Head of caudate nucleus (tissue), 42 donors: ENCODE measurements at regions not wholly inside any gene's neighbourhood (a gene's known extent, or its start where the extent isn't known, plus 50 kb on each side); places are given as distances from the start of the nearest gene placed in this dataset.
"Not testable (repeated sequence)": the region's sequence is repeated elsewhere in the genome, so short reads cannot be mapped to it uniquely, and the experiment has no call there.

Experiments
- DNase-seq, 42 donors: peaks; one replicate each; pipeline versions ENCODE4 v3.0.0 to v3.0.0-alpha.2; 2020 to 2021; ENCODE audit warnings: mixed read lengths in 7 of 42
- intact Hi-C: fragments of 100-400 bp; cut with DNase I; formaldehyde crosslinking; loops from one replicate; pipeline ENCODE4 v1.15.0; 2022

- intact Hi-C loops, result loop anchor here (10.0 kb wide), 1 partner anchor 372 kb away; the partner anchor contains the start of gene SALL1
- no peak for DNase-seq
Observed at GRCh38 chr16:51526621-51527020, 375.6 kb upstream of the SALL1 start.

GRCh38 chr16:51524555-51525373 is 373.7 kb upstream of the SALL1 start:
- peak in 35 of 42 donors; percentile 9 to 72 (median 38) for DNase-seq
- intact Hi-C loops, result loop anchor here (10.0 kb wide), 1 partner anchor 370 kb away; the partner anchor contains the start of gene SALL1

DNA sequence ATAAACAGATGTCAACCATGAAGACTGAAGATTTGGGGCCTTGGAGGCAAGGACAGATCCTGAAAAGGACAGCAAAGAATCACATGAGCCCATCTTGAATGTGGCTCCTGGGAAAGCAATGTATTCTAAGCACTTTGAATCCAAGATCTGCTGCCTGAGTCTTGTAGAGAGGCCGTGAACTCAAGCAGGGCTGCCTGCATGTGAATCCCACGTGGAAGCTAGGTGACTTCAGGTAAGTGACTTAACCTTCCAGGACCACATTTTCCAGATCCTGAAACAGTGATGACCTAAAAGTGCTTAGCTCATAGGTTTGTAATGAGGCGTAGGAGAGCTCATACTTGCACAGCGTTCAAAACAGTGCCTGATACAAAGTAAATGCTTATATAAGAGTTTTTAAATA is 373.0 kb upstream of the SALL1 start:
- no peak for DNase-seq
- intact Hi-C loops, result loop anchor here (10.0 kb wide), 1 partner anchor 369 kb away; the partner anchor contains the start of gene SALL1

DNA sequence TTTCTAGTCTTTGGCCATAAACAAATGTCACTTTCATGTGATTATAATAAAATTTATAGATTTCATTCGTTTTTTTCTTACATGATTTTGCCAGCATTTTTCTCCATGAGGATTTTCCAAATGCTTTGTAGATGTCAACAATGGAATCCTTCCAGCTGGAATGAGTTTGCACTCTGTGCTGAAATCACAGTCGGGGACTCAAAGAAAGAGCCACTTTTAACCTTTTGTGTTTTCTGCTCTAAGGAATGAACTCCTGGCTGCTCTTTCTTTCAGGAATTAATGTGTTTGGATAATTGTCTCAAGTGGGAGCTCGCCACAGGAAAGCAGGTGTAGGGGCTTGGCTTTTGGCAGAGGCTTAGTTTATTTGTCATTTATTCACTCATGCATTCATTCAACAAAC is 372.3 kb upstream of the SALL1 start:
- intact Hi-C loops, result loop anchor here (10.0 kb wide), 1 partner anchor 369 kb away; the partner anchor contains the start of gene SALL1
- DNase-seq, result no peak

GRCh38 chr16:51522902-51523301 is 371.8 kb upstream of the SALL1 start:
- intact Hi-C loops, result loop anchor here (10.0 kb wide), 1 partner anchor 368 kb away; the partner anchor contains the start of gene SALL1
- DNase-seq, result no peak

- DNase-seq, result not testable (repeated sequence)
Observed at GRCh38 chr16:51516960-51517359, 365.9 kb upstream of the SALL1 start.

GRCh38 chr16:51510416-51510815 is 359.3 kb upstream of the SALL1 start:
- peak in 18 of 42 donors; percentile 12 to 71 (median 35) for DNase-seq
- intact Hi-C loops, result no loop called here

More at GRCh38 chr16:51516960-51517359, 365.9 kb upstream of the SALL1 start:
- intact Hi-C loops, result not testable (repeated sequence)

DNA sequence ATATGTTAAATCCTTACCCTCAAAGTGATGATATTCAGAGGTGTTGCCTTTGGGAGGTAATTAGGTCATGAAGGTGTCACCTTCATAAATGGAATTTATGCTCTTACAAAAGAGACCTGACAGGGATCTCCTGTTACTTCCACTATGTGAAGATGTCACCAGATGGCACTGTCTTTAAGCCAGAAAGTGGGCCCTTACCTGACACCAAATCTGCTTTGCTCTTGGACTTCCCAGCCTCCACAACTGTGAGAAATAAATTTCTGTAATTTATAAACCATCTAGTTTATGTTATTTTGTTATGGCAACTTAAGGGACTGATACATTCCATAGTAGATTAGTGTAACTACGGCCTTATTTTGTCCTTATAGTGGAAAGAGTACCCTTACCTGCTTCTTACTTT is 358.3 kb upstream of the SALL1 start:
- intact Hi-C loops, result no loop called here
- DNase-seq, result no peak

GRCh38 chr16:51508490-51509212 is 357.6 kb upstream of the SALL1 start:
- intact Hi-C loops, result no loop called here
- no peak for DNase-seq

DNA sequence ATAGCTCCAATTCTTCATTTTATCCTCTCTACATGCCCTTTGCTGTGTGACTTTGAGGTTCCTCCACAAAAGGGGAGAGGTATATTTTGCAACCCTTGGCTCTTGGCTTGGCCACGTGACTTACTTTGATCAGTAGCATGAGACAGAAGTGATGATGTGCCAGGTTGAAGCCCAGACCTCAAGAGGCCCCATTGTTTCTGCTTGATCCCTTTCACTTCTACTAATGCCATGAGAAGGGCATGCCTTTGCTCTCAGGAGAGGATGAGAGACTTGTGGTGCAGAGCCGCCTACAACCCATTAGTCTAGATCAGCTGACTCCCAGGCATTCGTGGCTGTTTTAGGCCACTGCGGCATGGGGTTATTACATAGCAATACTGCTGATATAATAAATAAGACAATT is 356.2 kb upstream of the SALL1 start:
- intact Hi-C loops, result no loop called here
- DNase-seq, result no peak

GRCh38 chr16:51500306-51500705 is 349.2 kb upstream of the SALL1 start:
- no peak for DNase-seq
- intact Hi-C loops, result no loop called here

- intact Hi-C loops, result no loop called here
- no peak for DNase-seq
Observed at GRCh38 chr16:51497541-51498211, 346.6 kb upstream of the SALL1 start.

DNA sequence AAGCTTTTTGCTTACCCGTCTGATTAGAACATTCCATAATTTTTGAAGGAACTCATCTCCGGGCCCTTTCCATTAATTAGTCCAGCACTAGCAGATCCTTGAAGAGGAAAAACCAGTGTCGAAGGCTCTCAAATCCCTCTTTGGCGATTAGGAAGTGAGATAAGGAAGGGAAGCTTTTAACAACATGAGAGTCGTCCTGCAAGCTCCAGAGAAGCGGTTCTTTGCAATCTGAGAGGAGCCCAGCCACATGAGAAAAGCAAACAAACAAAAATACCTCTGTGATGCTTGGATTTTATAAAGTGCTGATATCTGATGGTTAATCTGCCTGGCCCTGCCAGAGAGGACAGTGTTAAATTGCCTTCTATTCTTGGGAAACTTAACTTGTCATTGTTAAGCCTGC is 339.8 kb upstream of the SALL1 start:
- no peak for DNase-seq
- intact Hi-C loops, result no loop called here

- intact Hi-C loops, result no loop called here
- no peak for DNase-seq
Observed at GRCh38 chr16:51487880-51488279, 336.8 kb upstream of the SALL1 start.

GRCh38 chr16:51474414-51475091 is 323.5 kb upstream of the SALL1 start:
- intact Hi-C loops, result no loop called here
- no peak for DNase-seq

- intact Hi-C loops, result no loop called here
Observed at GRCh38 chr16:51473091-51473490, 322.0 kb upstream of the SALL1 start.

GRCh38 chr16:51470492-51470891 is 319.4 kb upstream of the SALL1 start:
- no peak for DNase-seq
- intact Hi-C loops, result no loop called here

More at GRCh38 chr16:51473091-51473490, 322.0 kb upstream of the SALL1 start:
- DNase-seq, result no peak

GRCh38 chr16:51464996-51465395 is 313.9 kb upstream of the SALL1 start:
- intact Hi-C loops, result no loop called here
- no peak for DNase-seq

DNA sequence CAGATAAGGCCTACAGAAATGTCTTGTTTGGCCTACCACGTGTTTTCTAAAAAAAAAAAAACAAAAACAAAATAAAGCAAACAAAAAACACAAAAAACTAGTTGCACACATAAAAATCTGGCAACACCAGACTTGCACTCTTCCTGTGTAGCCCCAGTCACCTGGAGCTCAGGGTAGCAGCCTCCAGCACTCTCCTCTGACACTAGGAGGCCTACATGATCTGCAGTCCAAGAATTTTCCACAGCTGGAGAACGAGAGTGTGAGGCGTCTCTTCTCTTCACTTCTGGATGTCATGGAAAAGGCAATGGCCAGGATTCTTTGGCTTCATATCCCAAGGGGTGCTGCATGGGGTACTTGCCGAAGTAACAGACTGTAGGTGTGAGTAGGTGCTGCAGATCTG is 310.2 kb upstream of the SALL1 start:
- DNase-seq, result no peak
- intact Hi-C loops, result no loop called here
